Thyroid gland (tissue), 4 donors: ENCODE measurements at regions not wholly inside any gene's neighbourhood (a gene's known extent, or its start where the extent isn't known, plus 50 kb on each side); places are given as distances from the start of the nearest gene placed in this dataset.

Experiments used
- DNase-seq, 2 donors: peaks; one replicate each; pipeline ENCODE4 v3.0.0-alpha.2; 2019
- H3K27ac ChIP-seq, 3 donors: fragments of 200-600 bp; sonication (generic); 1 replicate in 2 of 3; 2 replicates in 1 of 3; pipeline ENCODE4 v1.5.1; 2016 to 2019; ENCODE audit warnings: mild to moderate bottlenecking in 1 of 3, moderate library complexity in 1 of 3
- H3K27me3 ChIP-seq: fragments of 200-600 bp; sonication (generic); one replicate; pipeline ENCODE4 v1.5.1; 2019
- H3K36me3 ChIP-seq, 2 donors: fragments of 200-600 bp; sonication (generic); one replicate each; pipeline ENCODE4 v1.5.1; 2016 to 2019
- H3K4me1 ChIP-seq, 2 donors: fragments of 200-600 bp; sonication (generic); one replicate each; pipeline ENCODE4 v1.5.1; 2017 to 2019
- H3K4me3 ChIP-seq, 3 donors: fragments of 200-600 bp; sonication (generic); replicated peaks in 1 of 3; 1 replicate in 2 of 3; 2 replicates in 1 of 3; pipeline ENCODE4 v1.5.1; 2016; ENCODE audit warnings: mild to moderate bottlenecking in 1 of 3
- H3K9me3 ChIP-seq: fragments of 200-600 bp; sonication (generic); one replicate; pipeline ENCODE4 v1.5.1; 2017
- CTCF ChIP-seq, 6 experiments: fragments of 200-600 bp in 3 of 6; fragments of 450-650 bp in 3 of 6; sonication (generic) in 3 of 6; IDR thresholded peaks; one replicate each; pipeline ENCODE4 v1.5.1; 2016 to 2019; ENCODE audit warnings: antibody characterized with exemption in 6 of 6, mild to moderate bottlenecking in 2 of 6, inconsistent platforms in 1 of 6, moderate library complexity in 1 of 6
- POLR2A ChIP-seq, 2 donors: fragments of 450-650 bp; IDR thresholded peaks; one replicate each; pipeline ENCODE4 v1.6.1; 2017; ENCODE audit warnings: antibody characterized with exemption in 2 of 2, mild to moderate bottlenecking in 2 of 2, moderate library complexity in 1 of 2
- WGBS, 2 donors: methylation state at CpG; one replicate each; pipeline ENCODE4 v1.1.5; 2017; 5-methylcytosine and 5-hydroxymethylcytosine counted together
- intact Hi-C: fragments of 100-400 bp; cut with DNase I; formaldehyde crosslinking; loops from one replicate; pipeline ENCODE4 v1.15.1; 2023

GRCh38 chr20:23282111-23282510 is 68.5 kb upstream of the NXT1 start:
- no peak overlapping the region for H3K27ac ChIP-seq
- no peaks in the 10 kb centered on the region for H3K36me3 ChIP-seq
- TF ChIP-seq POLR2A (IDR thresholded peaks at IDR 0.05), result no peak
- no peak for TF ChIP-seq CTCF (IDR thresholded peaks at IDR 0.05)
- no peak for DNase-seq
- WGBS, 2 donors, result 43 to 59% methylated on average over 1 of the region's 1 CpG
- H3K9me3 ChIP-seq, result no peaks in the 10 kb centered on the region
- no peak overlapping the region for H3K4me3 ChIP-seq
- H3K4me1 ChIP-seq, result no peaks in the 10 kb centered on the region
- no peaks in the 10 kb centered on the region for H3K27me3 ChIP-seq
- intact Hi-C loops, result no loop called here

- no peak overlapping the region for H3K4me3 ChIP-seq
- no peak for DNase-seq
Observed at GRCh38 chr20:23279836-23280235, 70.8 kb upstream of the NXT1 start.

GRCh38 chr20:23278172-23278571 is 72.4 kb upstream of the NXT1 start:
- H3K4me1 ChIP-seq, result no peaks in the 10 kb centered on the region
- no peak overlapping the region for H3K4me3 ChIP-seq
- H3K27me3 ChIP-seq, result no peaks in the 10 kb centered on the region
- DNase-seq, result no peak
- H3K9me3 ChIP-seq, result no peaks in the 10 kb centered on the region
- no peak overlapping the region for H3K27ac ChIP-seq
- intact Hi-C loops, result no loop called here
- 95 to 96% methylated on average over 4 of the region's 4 CpGs for WGBS, 2 donors
- TF ChIP-seq POLR2A (IDR thresholded peaks at IDR 0.05) (no peak), CTCF (IDR thresholded peaks at IDR 0.05) (no peak)
- H3K36me3 ChIP-seq, result no peaks in the 10 kb centered on the region

More at GRCh38 chr20:23279836-23280235, 70.8 kb upstream of the NXT1 start:
- H3K27ac ChIP-seq, result no peak overlapping the region
- H3K36me3 ChIP-seq, result no peaks in the 10 kb centered on the region
- H3K4me1 ChIP-seq, result no peaks in the 10 kb centered on the region
- 91 to 94% methylated on average over 7 of the region's 7 CpGs for WGBS, 2 donors
- no peaks in the 10 kb centered on the region for H3K9me3 ChIP-seq
- no peak for TF ChIP-seq POLR2A (IDR thresholded peaks at IDR 0.05)
- TF ChIP-seq CTCF (IDR thresholded peaks at IDR 0.05), result no peak
- intact Hi-C loops, result no loop called here
- no peaks in the 10 kb centered on the region for H3K27me3 ChIP-seq

- no peak overlapping the region for H3K4me3 ChIP-seq
- no peaks in the 10 kb centered on the region for H3K27me3 ChIP-seq
- TF ChIP-seq POLR2A (IDR thresholded peaks at IDR 0.05), result no peak
- no peak for TF ChIP-seq CTCF (IDR thresholded peaks at IDR 0.05)
- no peaks in the 10 kb centered on the region for H3K36me3 ChIP-seq
- DNase-seq, result no peak
- intact Hi-C loops, result no loop called here
- no peaks in the 10 kb centered on the region for H3K9me3 ChIP-seq
- 83 to 90% methylated on average over 2 of the region's 2 CpGs for WGBS, 2 donors
- no peaks in the 10 kb centered on the region for H3K4me1 ChIP-seq
- H3K27ac ChIP-seq, result no peak overlapping the region
Observed at GRCh38 chr20:23277316-23277715, 73.3 kb upstream of the NXT1 start.

- no peaks in the 10 kb centered on the region for H3K9me3 ChIP-seq
- WGBS, 2 donors, result 81 to 87% methylated on average over 3 of the region's 3 CpGs
- no peaks in the 10 kb centered on the region for H3K4me1 ChIP-seq
- no peak overlapping the region for H3K4me3 ChIP-seq
- intact Hi-C loops, result no loop called here
- H3K27me3 ChIP-seq, result no peaks in the 10 kb centered on the region
- DNase-seq, result no peak
- H3K27ac ChIP-seq, result no peak overlapping the region
- H3K36me3 ChIP-seq, result no peaks in the 10 kb centered on the region
- TF ChIP-seq CTCF (IDR thresholded peaks at IDR 0.05) (no peak), POLR2A (IDR thresholded peaks at IDR 0.05) (no peak)
Observed at GRCh38 chr20:23273776-23274175, 76.8 kb upstream of the NXT1 start.
